Brain microvascular endothelial cell (primary cell): ENCODE measurements at regions not wholly inside any gene's neighbourhood (a gene's known extent, or its start where the extent isn't known, plus 50 kb on each side); places are given as distances from the start of the nearest gene placed in this dataset.
A peak's percentile ranks its signal among the peaks of the same experiment; 100 is the strongest.

ENCODE experiments used
- DNase-seq: peaks from one replicate; pipeline ENCODE4 v3.0.0-alpha.2; 2020
- H3K27ac ChIP-seq: fragments of 250-450 bp; sonication (Bioruptor Pico); 2 replicates; pipeline ENCODE4 v1.5.1; 2020; ENCODE audit warnings: mild to moderate bottlenecking, moderate library complexity
- H3K27me3 ChIP-seq: fragments of 250-450 bp; sonication (Bioruptor Pico); replicated peaks from 2 replicates; pipeline ENCODE4 v1.5.1; 2020; ENCODE audit warnings: mild to moderate bottlenecking
- H3K36me3 ChIP-seq: fragments of 250-450 bp; sonication (Bioruptor Pico); replicated peaks from 2 replicates; pipeline ENCODE4 v1.5.1; 2020; ENCODE audit warnings: mild to moderate bottlenecking
- H3K4me3 ChIP-seq: 2 replicates; pipeline ENCODE4 v1.5.1; 2011; ENCODE audit warnings: low read depth, mild to moderate bottlenecking, control low read depth, low read length, moderate library complexity
- in situ Hi-C: cut with HindIII; loops from 2 replicates; pipeline ENCODE4 v1.10.0; 2017; ENCODE audit warnings: low sequenced_read_pairs, low pct_ligation_motif_present
- TF ChIP-seq, protein P1 (sequence below): IDR thresholded peaks from 2 replicates; pipeline ENCODE4 v1.5.1; 2011; ENCODE audit warnings: low read depth, mild to moderate bottlenecking, moderate library complexity, low read length, control low read depth, inconsistent platforms; ENCODE audit errors: missing control alignments

GRCh38 chr10:90302758-90303481 is 554.9 kb downstream of the HTR7 start:
- TF ChIP-seq, protein P1, sequence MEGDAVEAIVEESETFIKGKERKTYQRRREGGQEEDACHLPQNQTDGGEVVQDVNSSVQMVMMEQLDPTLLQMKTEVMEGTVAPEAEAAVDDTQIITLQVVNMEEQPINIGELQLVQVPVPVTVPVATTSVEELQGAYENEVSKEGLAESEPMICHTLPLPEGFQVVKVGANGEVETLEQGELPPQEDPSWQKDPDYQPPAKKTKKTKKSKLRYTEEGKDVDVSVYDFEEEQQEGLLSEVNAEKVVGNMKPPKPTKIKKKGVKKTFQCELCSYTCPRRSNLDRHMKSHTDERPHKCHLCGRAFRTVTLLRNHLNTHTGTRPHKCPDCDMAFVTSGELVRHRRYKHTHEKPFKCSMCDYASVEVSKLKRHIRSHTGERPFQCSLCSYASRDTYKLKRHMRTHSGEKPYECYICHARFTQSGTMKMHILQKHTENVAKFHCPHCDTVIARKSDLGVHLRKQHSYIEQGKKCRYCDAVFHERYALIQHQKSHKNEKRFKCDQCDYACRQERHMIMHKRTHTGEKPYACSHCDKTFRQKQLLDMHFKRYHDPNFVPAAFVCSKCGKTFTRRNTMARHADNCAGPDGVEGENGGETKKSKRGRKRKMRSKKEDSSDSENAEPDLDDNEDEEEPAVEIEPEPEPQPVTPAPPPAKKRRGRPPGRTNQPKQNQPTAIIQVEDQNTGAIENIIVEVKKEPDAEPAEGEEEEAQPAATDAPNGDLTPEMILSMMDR: no peak
- Histone ChIP-seq H3K27me3 (no peaks in the 10 kb centered on the region), H3K27ac (no peak overlapping the region), H3K4me3 (no peak overlapping the region), H3K36me3 (no peaks in the 10 kb centered on the region)
- no peak for DNase-seq
- in situ Hi-C loops: no loop called here

- no peak overlapping the region for H3K4me3 ChIP-seq
- H3K27ac ChIP-seq: no peak overlapping the region
- H3K36me3 ChIP-seq: no peaks in the 10 kb centered on the region
- TF ChIP-seq, protein P1: no peak
- no peak for DNase-seq
- H3K27me3 ChIP-seq: no peaks in the 10 kb centered on the region
- in situ Hi-C loops: no loop called here
Measured at GRCh38 chr10:90304533-90304932, 553.3 kb downstream of the HTR7 start.

DNA sequence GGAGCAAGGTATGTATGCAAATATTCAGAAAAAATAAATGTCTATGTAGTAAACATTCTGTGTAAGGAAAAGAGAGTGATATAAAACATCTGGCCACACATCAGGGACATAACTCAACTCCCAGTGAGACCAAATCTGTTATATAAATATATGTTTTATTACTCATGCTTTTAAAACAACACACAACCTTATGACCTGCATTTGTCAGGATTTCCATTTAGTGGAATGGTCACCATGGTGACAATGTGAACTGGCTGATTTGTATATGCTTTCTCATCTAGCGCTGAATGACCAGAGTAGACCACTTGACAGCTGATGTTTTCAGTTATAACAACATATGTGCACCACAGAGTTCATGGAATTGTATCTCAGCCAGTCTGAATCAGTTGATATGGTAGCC is 551.7 kb downstream of the HTR7 start:
- in situ Hi-C loops: no loop called here
- peak; percentile 98 for DNase-seq
- TF ChIP-seq, protein P1: no peak
- Histone ChIP-seq H3K4me3 (no peak overlapping the region), H3K27ac (peak overlapping the region; percentile 79), H3K36me3 (no peaks in the 10 kb centered on the region), H3K27me3 (no peaks in the 10 kb centered on the region)

GRCh38 chr10:90308223-90308622 is 549.6 kb downstream of the HTR7 start:
- DNase-seq: peak; percentile 56
- TF ChIP-seq, protein P1: no peak
- no peaks in the 10 kb centered on the region for H3K36me3 ChIP-seq
- H3K27ac ChIP-seq: no peak overlapping the region
- in situ Hi-C loops: no loop called here
- no peaks in the 10 kb centered on the region for H3K27me3 ChIP-seq
- H3K4me3 ChIP-seq: no peak overlapping the region

DNA sequence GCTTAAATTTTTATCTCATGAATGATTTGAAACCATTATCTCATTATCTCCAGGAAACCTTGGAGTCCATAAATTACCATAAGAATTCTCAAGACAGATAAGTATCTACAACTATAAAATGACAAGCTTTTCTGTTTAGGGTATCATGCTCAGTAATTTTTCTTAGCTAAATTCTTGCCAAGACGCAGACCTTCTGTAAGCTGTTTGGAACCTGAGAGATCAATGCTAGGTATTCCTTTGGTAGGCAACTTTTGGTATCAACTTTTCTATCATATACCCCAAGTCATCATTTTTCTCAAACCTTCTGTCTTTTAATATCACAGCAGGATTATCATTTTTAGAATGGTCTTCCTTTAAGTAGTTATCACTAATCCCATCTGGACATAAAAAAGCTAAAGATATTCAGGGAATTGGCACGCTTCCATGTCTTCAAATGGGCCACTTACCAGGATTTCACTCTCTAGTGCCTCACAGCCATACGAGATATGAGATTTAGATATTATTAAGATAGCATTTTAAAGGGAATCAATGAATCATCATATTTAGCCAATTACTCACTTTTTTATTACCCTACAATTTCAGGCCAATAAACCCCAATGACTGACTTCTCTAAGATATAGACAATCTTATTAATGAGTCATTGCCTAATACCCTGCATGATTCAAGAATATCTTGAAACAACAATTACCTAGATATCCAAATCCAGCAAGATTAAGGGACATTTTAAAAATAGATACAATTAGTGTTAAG is 544.1 kb downstream of the HTR7 start:
- Histone ChIP-seq H3K27me3 (no peaks in the 10 kb centered on the region), H3K4me3 (no peak overlapping the region), H3K27ac (no peak overlapping the region), H3K36me3 (no peaks in the 10 kb centered on the region)
- peak; percentile 53 for DNase-seq
- in situ Hi-C loops: no loop called here
- TF ChIP-seq, protein P1: no peak
